DOHH2 (cell line): ENCODE measurements at regions not wholly inside any gene's neighbourhood (a gene's known extent, or its start where the extent isn't known, plus 50 kb on each side); places are given as distances from the start of the nearest gene placed in this dataset.

Experiments
- EZH2phosphoT487 ChIP-seq: fragments of 200-600 bp; sonication (generic); IDR thresholded peaks from 2 replicates; pipeline ENCODE4 v1.6.1; 2017; ENCODE audit warnings: borderline replicate concordance, mild to moderate bottlenecking, antibody characterized with exemption, low read length, moderate library complexity, mixed read lengths
- TF ChIP-seq, protein P1 (sequence below): fragments of 200-600 bp; sonication (generic); IDR thresholded peaks from one replicate; pipeline ENCODE4 v1.5.1; 2014; ENCODE audit warnings: antibody characterized with exemption, mild to moderate bottlenecking, low read depth, low read length; ENCODE audit not compliant: poor library complexity, severe bottlenecking

DNA sequence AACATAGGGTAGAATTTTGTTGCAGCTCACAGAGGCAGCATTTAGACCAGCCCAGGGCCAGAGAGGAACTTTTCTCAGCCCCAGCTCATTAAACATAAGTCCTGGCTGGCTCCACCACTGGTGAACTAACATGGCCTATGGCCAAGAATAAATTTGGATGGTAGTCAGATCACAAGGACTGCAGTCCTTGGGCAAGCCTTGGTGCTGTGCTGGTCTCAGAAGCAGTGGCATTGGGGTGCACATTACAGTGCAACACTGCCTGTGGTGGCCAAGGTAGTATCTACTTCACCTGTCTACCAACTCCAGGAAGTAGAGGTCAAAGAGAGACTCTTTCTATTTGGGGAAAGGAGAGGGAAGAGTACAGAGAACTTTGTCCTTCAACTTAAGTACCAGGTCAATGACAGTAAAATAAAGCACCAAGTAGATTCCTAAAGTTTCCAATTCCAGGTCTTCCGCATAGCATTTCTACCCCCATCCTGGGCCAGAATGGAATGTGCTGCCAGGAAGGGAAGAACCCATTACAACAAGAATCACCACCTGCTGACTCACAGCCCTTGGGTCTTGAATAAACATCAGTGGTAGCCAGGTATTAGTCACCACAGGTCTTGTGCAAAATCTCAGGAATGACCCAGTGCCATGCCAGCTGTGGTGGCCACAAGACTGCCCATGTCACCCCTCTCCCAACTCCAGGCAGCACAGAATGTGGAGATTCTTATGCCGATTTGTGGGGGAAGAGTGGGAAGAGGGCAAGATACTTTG lies 155.4 kb upstream of the FSIP2 start:
- TF ChIP-seq, protein P1, sequence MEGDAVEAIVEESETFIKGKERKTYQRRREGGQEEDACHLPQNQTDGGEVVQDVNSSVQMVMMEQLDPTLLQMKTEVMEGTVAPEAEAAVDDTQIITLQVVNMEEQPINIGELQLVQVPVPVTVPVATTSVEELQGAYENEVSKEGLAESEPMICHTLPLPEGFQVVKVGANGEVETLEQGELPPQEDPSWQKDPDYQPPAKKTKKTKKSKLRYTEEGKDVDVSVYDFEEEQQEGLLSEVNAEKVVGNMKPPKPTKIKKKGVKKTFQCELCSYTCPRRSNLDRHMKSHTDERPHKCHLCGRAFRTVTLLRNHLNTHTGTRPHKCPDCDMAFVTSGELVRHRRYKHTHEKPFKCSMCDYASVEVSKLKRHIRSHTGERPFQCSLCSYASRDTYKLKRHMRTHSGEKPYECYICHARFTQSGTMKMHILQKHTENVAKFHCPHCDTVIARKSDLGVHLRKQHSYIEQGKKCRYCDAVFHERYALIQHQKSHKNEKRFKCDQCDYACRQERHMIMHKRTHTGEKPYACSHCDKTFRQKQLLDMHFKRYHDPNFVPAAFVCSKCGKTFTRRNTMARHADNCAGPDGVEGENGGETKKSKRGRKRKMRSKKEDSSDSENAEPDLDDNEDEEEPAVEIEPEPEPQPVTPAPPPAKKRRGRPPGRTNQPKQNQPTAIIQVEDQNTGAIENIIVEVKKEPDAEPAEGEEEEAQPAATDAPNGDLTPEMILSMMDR: no peak
- no peak for TF ChIP-seq EZH2phosphoT487
